HG02798 (cell line): ENCODE measurements at regions not wholly inside any gene's neighbourhood (a gene's known extent, or its start where the extent isn't known, plus 50 kb on each side); places are given as distances from the start of the nearest gene placed in this dataset.
"Not testable (repeated sequence)": the region's sequence is repeated elsewhere in the genome, so short reads cannot be mapped to it uniquely, and the experiment has no call there.

Experiments
- ATAC-seq: cut with Tn5 transposase; IDR thresholded peaks from one replicate; pipeline ENCODE4 v1.9.1; 2021; ENCODE audit warnings: mild to moderate bottlenecking; ENCODE audit not compliant: unreplicated experiment, poor library complexity

- ATAC-seq, result not testable (repeated sequence)
Measured at GRCh38 chr9:72433616-72434267, 68.7 kb upstream of the ZFAND5 start.

GRCh38 chr9:72431036-72431435 lies 66.0 kb upstream of the ZFAND5 start:
- no peak for ATAC-seq

- no peak for ATAC-seq
Measured at GRCh38 chr9:72428329-72428728, 63.3 kb upstream of the ZFAND5 start.

- no peak for ATAC-seq
Measured at GRCh38 chr9:72427801-72428200, 62.8 kb upstream of the ZFAND5 start.

GRCh38 chr9:72424131-72424530 lies 59.1 kb upstream of the ZFAND5 start:
- ATAC-seq, result no peak

GRCh38 chr9:72422214-72422613 lies 57.2 kb upstream of the ZFAND5 start:
- ATAC-seq, result no peak

- ATAC-seq, result no peak
Measured at GRCh38 chr9:72420783-72421182, 55.8 kb upstream of the ZFAND5 start.

GRCh38 chr9:72415948-72416347 lies 50.9 kb upstream of the ZFAND5 start:
- no peak for ATAC-seq

- ATAC-seq, result no peak
Measured at GRCh38 chr9:72415163-72415562, 50.2 kb upstream of the ZFAND5 start.
